Stromal cell of bone marrow (primary cell): ENCODE measurements at regions not wholly inside any gene's neighbourhood (a gene's known extent, or its start where the extent isn't known, plus 50 kb on each side); places are given as distances from the start of the nearest gene placed in this dataset.
"Not testable (repeated sequence)": the region's sequence is repeated elsewhere in the genome, so short reads cannot be mapped to it uniquely, and the experiment has no call there.

Source experiments
- DNase-seq: peaks from one replicate; pipeline ENCODE4 v3.0.0-alpha.2; 2012; ENCODE audit warnings: low read depth

DNA sequence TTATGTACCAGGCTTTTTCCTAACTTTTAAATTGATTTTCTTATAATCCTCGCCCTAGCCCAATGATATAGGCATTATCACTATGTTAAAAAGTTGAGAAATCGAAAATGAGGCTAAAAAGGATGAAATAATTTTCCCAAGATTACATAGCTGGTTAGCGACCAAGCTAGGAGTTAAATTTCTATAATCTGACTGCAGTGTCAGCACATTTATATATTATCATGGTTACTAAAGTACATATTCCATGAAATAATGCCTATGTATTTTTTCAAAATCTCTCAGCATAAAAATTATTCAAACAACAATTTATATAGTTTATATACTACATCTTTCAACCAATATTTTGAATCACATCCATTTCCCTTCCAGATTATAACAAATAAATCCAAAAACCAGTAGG lies 317.3 kb upstream of the TFPI start:
- DNase-seq = no peak

DNA sequence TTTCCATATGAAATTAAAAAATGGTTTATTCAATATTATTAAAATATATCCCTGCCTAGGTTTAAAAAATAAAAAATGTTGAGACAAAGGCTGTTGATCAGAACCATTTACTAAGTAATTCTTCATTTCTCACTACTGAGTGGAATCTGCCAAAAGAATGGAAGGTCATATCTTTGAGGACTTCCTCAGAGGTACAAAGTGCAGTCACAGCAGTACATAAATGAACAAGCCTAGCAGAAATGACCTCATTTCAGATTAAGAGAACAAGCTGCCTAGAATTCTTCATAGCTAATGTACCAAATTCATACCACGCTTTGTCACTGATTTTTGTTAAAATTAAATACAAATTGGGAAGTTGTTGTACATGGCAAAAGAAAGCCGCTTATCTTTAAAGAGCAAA lies 318.9 kb upstream of the TFPI start:
- no peak for DNase-seq

DNA sequence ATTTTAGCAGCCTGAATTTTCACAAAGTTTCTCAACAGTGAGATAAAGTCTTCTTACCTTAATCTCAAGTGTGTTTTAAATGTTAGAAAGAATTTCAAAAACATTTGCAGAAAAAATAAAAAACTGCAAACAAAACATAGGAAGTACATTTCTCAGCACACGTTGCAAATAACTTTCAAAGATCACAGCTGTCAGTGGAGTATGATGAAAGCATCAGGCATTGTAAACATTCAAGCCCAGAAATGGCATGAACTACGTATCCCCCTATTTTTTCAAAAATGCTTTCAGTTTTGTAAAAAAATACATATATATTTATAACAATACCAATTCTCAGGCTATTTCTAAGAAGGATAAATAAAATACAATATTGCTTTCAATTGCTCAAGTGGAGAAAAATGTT lies 320.6 kb upstream of the TFPI start:
- DNase-seq = no peak

DNA sequence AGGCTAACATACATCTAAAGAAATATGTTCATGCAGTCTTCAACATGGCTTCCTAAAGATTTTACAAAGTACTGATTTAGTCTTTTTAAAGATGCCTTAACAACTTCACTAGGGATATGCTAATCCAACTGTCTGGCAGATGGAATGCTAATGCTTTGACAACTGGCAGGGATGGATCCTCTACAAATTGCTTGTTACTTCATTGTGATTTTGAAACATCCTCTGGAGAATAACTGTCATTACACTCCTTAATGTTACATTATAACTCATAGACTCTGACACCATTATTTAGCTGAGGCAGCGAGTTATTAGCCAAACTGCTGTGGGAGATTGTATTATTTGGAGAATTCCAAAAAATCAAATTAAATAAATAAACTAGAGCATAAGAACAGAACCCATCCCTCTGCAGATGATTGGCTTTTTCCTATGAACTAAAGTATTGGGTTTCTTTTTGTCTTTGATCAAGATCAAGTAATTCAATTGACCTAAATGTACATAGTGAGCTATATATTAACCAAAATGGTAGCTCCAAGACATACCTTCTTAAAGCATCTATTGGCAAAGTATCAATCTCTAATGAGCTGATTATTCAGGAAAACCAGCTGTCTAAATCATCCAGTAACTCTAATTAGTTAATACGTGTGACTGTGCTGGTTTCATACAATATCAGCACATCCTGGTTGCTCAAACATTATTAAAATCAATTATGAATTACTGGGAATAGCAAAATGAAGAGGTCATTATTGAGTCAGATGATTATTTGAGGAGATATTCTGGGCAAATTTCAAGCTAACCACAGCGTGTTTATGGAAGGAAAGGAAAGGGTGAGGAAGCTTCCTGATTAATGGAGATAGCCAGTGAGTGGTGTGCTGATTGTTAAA lies 321.3 kb upstream of the TFPI start:
- DNase-seq = no peak

GRCh38 chr2:187876554-187876953 lies 322.3 kb upstream of the TFPI start:
- DNase-seq = no peak

DNA sequence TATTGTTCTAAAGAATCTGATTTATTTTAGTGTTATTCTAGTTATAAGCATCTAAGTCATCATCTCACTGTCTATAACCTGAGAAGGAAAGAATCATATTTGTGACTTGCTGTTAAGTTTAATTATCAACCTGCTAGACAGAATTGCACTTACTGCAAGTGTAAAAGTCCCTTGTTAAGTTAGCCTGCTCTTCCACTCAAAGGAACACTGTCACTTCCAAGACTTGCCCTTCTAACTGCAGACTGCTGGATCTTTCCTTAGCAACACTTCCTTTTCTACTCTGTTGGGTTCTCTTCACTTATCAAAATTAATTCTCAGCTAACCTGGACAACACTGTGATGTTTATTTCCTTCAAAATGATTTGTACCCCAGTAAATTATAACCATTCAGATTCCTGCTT lies 323.2 kb upstream of the TFPI start:
- DNase-seq = no peak

- DNase-seq = no peak
Observed at GRCh38 chr2:187878112-187878511, 323.9 kb upstream of the TFPI start.

- DNase-seq = no peak
Observed at GRCh38 chr2:187879491-187879890, 325.3 kb upstream of the TFPI start.

DNA sequence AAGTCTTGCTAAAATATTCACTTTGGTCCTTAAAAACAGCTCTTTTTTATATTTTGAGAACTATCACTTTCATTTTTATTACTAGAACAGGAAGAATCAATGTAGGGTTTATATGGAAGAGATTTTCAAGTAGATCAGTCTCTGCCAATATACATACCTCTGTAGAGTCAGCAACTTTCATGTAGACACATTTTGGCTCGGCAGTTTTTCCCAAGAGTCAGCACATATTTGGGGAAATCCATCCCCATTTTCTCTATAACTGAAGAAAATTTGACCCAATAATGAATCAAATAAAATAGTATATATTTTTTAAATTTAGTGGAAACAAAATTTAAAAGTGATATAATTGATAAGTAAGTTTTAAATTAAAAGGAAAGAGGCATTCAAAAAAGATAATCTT lies 329.8 kb upstream of the TFPI start:
- DNase-seq = no peak

- no peak for DNase-seq
Observed at GRCh38 chr2:187890690-187891089, 336.5 kb upstream of the TFPI start.

DNA sequence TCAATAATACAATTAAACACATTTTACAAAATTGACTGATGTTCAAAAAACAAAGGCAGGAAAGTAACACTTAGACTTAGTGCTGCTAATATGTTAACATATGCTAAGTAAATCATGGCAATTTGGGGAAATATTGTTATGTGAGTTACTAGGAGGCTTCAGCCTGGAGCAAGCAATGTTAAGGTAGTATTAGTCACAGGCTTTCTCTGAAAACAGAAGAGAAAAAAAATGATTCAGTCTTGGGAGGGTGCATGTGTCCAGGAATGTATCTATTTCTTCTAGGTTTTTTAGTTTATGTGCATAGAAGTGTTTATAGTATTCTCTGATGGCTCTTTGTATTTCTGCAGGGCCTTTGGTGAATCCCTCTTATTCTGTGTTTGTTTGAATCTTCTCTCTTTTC lies 345.8 kb upstream of the TFPI start:
- no peak for DNase-seq

DNA sequence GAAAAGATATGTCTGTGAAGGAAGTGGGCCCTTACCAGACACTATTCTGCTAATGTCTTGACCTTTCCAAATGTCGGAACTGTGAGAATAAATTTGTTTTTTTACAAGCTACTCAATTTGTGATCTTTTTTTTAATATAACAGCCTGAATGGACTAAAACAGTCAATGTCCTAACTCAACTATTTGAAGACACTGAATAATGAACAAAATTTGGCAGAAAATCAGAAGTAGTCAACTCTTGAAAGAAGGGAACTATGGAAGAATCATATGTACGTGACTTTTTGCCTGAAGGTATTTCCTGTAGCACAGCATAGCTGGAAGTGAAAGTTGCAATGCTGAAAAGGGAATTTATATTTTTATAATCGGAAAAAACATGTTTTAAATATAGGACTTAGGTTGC lies 351.8 kb upstream of the TFPI start:
- no peak for DNase-seq

- DNase-seq = not testable (repeated sequence)
Observed at GRCh38 chr2:187910922-187911321, 356.7 kb upstream of the TFPI start.

GRCh38 chr2:187912950-187913349 lies 358.7 kb upstream of the TFPI start:
- DNase-seq = no peak

DNA sequence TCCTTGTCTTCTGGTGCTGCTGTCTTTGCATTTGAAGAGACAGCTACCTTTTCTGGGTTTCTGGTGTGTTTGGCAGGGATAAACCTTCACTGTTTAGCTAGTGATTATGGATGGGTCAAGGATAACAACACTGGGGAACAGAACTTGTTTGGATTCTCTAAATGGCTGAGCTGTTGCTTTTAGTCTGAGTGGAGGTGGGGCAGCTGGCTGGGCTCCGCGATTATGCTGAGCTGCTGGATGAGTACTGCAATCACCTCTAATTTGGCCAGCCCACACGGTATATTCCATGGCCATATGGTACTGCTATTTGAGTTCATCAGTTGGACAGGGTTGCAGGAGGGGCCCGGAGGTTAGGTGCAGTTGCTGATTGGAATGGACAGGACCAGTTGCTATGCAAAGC lies 361.6 kb upstream of the TFPI start:
- no peak for DNase-seq

DNA sequence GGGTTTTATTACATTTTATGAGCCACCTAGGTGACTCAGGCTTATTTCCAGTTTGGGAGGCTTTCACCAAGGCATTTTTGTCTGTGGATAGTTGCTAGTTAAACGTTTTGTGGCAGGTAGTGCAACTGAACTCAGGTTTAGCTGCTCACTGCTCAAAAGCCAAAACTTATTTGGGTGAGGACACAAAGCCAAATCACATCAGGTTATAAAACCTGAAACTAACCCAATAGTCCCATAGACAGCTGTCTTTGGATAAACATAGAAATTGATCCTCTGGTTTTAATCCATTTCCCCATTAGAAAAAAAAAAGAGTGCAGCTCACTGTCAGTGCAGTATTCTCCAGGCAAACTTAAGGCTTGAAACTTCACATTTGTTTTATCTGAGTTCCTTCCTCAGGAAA lies 362.6 kb upstream of the TFPI start:
- no peak for DNase-seq

DNA sequence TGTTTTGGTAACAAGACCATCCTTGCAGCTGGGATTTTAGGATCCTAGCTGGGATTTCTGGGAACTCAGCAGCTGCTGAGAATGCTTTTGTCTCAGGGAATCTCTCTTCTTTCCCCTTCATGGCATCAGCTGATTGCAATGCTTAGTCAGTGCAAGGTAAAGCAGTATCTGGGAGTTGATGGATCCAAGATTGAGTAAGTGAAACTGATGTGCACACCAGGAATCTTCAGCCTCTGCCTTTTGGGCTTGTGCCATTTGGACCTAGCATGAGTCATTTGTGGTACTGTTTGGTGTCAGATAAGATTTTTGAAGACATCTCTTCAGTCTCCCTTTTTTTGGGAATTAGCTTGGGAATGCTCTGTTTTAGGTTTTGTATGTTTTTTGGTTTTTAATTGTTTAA lies 363.3 kb upstream of the TFPI start:
- peak; percentile 3 for DNase-seq

- no peak for DNase-seq
Observed at GRCh38 chr2:187918996-187919821, 365.0 kb upstream of the TFPI start.

DNA sequence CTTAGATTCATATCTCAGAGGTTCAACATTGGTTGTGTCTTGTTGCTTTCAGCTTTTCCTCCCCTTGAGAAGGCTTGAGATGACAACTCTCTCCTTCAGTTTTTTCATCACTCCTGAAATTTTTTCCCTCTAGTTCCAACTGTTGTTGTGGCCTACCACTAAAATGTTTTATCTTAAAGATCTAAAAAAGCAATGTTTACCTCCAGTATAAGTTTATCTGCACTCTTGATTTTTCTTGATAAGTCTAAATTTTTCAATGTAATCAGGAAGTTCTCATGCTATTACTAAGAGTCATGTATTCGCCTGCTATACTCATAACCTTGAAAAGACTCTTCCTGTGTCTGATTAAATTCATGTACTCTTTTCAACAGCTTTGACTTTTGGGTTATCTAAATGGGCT lies 366.3 kb upstream of the TFPI start:
- DNase-seq = no peak

DNA sequence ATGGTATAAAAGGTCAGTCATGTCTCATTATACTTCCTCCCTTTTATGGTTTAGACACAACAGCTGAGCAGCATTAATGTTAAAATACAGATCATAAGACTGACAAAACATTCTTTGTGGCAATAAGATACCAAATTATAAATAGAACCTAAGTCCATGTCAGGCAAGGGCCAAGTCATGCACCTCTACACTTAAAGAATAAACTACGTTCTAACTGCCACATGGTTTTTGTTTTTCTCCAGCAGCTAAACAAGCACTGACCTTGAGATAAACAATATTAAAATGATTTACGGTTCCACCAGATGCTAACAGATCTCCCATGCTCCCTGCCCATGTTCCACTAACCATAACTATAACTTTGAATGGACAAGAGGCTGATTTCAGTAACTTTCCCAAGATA lies 368.6 kb upstream of the TFPI start:
- no peak for DNase-seq

GRCh38 chr2:187924293-187924692 lies 367.4 kb upstream of the GULP1 start:
- no peak for DNase-seq

DNA sequence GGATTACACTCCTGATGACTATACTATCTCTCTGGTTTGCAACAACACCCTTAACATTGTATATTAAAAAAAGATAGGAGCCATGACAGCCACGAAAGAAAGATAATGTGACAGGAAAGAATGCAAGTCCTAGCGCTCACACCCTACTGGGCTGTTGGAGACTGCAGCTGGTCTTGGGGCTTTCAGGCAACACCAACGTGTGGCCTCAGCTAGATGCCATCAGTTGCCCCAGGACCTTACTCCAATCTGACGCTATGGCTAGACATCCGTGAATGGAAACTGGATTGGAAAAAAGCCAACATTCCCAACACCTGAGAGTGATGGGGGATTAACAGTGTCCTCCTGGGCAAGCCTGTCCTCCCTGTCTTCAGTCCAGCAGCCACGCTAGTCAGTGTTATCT lies 357.4 kb upstream of the GULP1 start:
- no peak for DNase-seq

DNA sequence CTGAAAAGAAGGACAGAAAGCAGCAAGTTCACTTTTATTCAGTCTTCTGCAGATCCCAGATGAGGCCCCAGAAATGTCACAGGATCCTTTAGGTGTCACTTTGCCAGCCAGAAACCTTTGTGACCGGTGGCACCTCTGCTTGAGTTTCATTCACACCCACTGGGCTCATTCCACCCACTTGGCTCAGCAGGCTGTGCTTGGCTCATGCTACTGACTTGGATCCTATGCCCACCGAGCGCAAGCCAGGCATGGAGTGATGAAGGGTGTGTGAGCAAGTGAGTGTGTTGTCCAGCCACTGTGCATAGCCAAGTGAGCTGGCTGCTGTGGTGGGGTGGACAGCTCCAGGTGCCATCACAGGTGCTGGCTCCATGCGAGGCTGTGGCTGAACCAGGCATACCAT lies 357.0 kb upstream of the GULP1 start:
- DNase-seq = no peak
